GM12891 (cell line): ENCODE measurements at regions not wholly inside any gene's neighbourhood (a gene's known extent, or its start where the extent isn't known, plus 50 kb on each side); places are given as distances from the start of the nearest gene placed in this dataset.

ENCODE experiments used
- POLR2A ChIP-seq: IDR thresholded peaks from 2 replicates; pipeline ENCODE4 v1.6.1; 2011; ENCODE audit warnings: low read depth, low read length, control low read depth
- POLR2AphosphoS5 ChIP-seq: IDR thresholded peaks from 2 replicates; pipeline ENCODE4 v1.6.1; 2011; ENCODE audit warnings: low read depth, low read length, control low read depth

- TF ChIP-seq POLR2AphosphoS5 (no peak), POLR2A (no peak)
Measured at GRCh38 chrX:40290517-40290916, 192.8 kb upstream of the BCOR start.
